Caco-2 (cell line): ENCODE measurements at regions not wholly inside any gene's neighbourhood (a gene's known extent, or its start where the extent isn't known, plus 50 kb on each side); places are given as distances from the start of the nearest gene placed in this dataset.

Experiments used
- BruUV-seq: library from RNA; stranded (reverse); fragments of 400-500 nt; replicated peaks from 2 replicates; lab custom pipeline; 2021; lab: Mats Ljungman, UMichigan
- CTCF ChIA-PET: fragments of 300-600 bp; sonication (Branson Sonifier 250); formaldehyde crosslinking; loops from one replicate; lab custom pipeline; 2022; ENCODE audit warnings: antibody characterized with exemption; lab: Charles Lee
- POLR2A ChIA-PET: fragments of 300-600 bp; sonication (Branson Sonifier 250); formaldehyde crosslinking; loops from one replicate; lab custom pipeline; 2022; ENCODE audit warnings: antibody characterized with exemption; lab: Charles Lee
- DNase-seq, 2 experiments: peaks; one replicate each; pipeline versions ENCODE4 v3.0.0 to v3.0.0-alpha.2; 2020 to 2022
- H3K27me3 ChIP-seq: replicated peaks from 2 replicates; pipeline ENCODE4 v1.6.0; 2011; ENCODE audit warnings: low read length; ENCODE audit not compliant: control insufficient read depth, insufficient read depth
- H3K36me3 ChIP-seq: 2 replicates; pipeline ENCODE4 v1.5.1; 2011; ENCODE audit warnings: low read length; ENCODE audit not compliant: control insufficient read depth, insufficient read depth
- H3K4me1 ChIP-seq: fragments of 250-450 bp; sonication (Bioruptor Pico); 2 replicates; pipeline ENCODE4 v1.5.1; 2020; ENCODE audit warnings: mild to moderate bottlenecking
- H3K4me3 ChIP-seq: 2 replicates; pipeline ENCODE4 v1.5.1; 2011; ENCODE audit warnings: low read depth, mild to moderate bottlenecking, control low read depth, low read length
- H3K9me3 ChIP-seq: fragments of 250-450 bp; sonication (Bioruptor Pico); 2 replicates; pipeline ENCODE4 v1.5.1; 2020; ENCODE audit warnings: mild to moderate bottlenecking, moderate library complexity
- H3K27ac Mint-ChIP-seq: one replicate; pipeline ENCODE4 v1.8.0; 2022; ENCODE audit warnings: mixed read lengths; ENCODE audit not compliant: unreplicated experiment
- H3K27me3 Mint-ChIP-seq: one replicate; pipeline ENCODE4 v1.8.0; 2022; ENCODE audit warnings: mixed read lengths; ENCODE audit not compliant: insufficient read depth, unreplicated experiment
- H3K36me3 Mint-ChIP-seq: one replicate; pipeline ENCODE4 v1.8.0; 2022; ENCODE audit warnings: mild to moderate bottlenecking, mixed read lengths; ENCODE audit not compliant: insufficient read depth, unreplicated experiment
- H3K4me1 Mint-ChIP-seq: one replicate; pipeline ENCODE4 v1.8.0; 2022; ENCODE audit warnings: low read depth, mixed read lengths; ENCODE audit not compliant: unreplicated experiment
- H3K4me3 Mint-ChIP-seq: one replicate; pipeline ENCODE4 v1.8.0; 2022; ENCODE audit warnings: mild to moderate bottlenecking, moderate library complexity, mixed read lengths; ENCODE audit not compliant: unreplicated experiment
- H3K9me3 Mint-ChIP-seq: one replicate; pipeline ENCODE4 v1.8.0; 2022; ENCODE audit warnings: mixed read lengths; ENCODE audit not compliant: unreplicated experiment
- CTCF ChIP-seq, 2 experiments: fragments of 200-600 bp in 1 of 2; IDR thresholded peaks; 1 replicate in 1 of 2; 2 replicates in 1 of 2; pipeline versions ENCODE4 v1.5.1 to v1.8.0; 2011 to 2022; ENCODE audit warnings: antibody characterized with exemption in 1 of 2, control low read depth in 1 of 2, inconsistent platforms in 1 of 2, low read depth in 1 of 2, low read length in 1 of 2, mild to moderate bottlenecking in 1 of 2, moderate library complexity in 1 of 2; ENCODE audit not compliant: insufficient read depth in 1 of 2, severe bottlenecking in 1 of 2, unreplicated experiment in 1 of 2
- intact Hi-C: fragments of 100-400 bp; cut with micrococcal nuclease; formaldehyde crosslinking; loops from one replicate; pipeline ENCODE4 v1.10.0; 2022; ENCODE audit not compliant: unreplicated experiment

- no peaks in the 10 kb centered on the region for H3K27me3 Mint-ChIP-seq
- no peaks in the 10 kb centered on the region for H3K36me3 Mint-ChIP-seq
- intact Hi-C loops: no loop called here
- CTCF ChIA-PET: no interaction called here
- Histone ChIP-seq H3K9me3 (no peaks in the 10 kb centered on the region), H3K4me3 (no peak overlapping the region), H3K27me3 (no peaks in the 10 kb centered on the region), H3K36me3 (no peaks in the 10 kb centered on the region), H3K4me1 (peaks cover 15% of the 10 kb centered on the region)
- POLR2A ChIA-PET: no interaction called here
- peak overlapping the region; percentile 43 for H3K4me3 Mint-ChIP-seq
- peaks cover 10% of the 10 kb centered on the region for H3K9me3 Mint-ChIP-seq
- no TSS peak for BruUV-seq
- peak in 1 of 2 experiments; percentile 25 for DNase-seq
- H3K27ac Mint-ChIP-seq: no peak overlapping the region
- no peak for TF ChIP-seq CTCF (IDR thresholded peaks at IDR 0.05; ENCODE audit: insufficient read depth in 1 of 2, low read depth in 1 of 2, low read length in 1 of 2, severe bottlenecking in 1 of 2, unreplicated experiment in 1 of 2)
- H3K4me1 Mint-ChIP-seq: peaks cover 12% of the 10 kb centered on the region
Observed at GRCh38 chr18:5746844-5747243, 148.5 kb downstream of the TMEM200C start.

GRCh38 chr18:5744659-5745058, 150.7 kb downstream of the TMEM200C start:
- Histone ChIP-seq H3K4me3 (no peak overlapping the region), H3K4me1 (peaks cover 15% of the 10 kb centered on the region), H3K36me3 (no peaks in the 10 kb centered on the region), H3K27me3 (no peaks in the 10 kb centered on the region), H3K9me3 (no peaks in the 10 kb centered on the region)
- no TSS peak for BruUV-seq
- CTCF ChIA-PET: no interaction called here
- Mint-ChIP-seq H3K9me3 (peaks cover 10% of the 10 kb centered on the region), H3K4me1 (peaks cover 12% of the 10 kb centered on the region), H3K36me3 (no peaks in the 10 kb centered on the region), H3K27ac (no peak overlapping the region), H3K27me3 (no peaks in the 10 kb centered on the region), H3K4me3 (no peak overlapping the region)
- no peak for DNase-seq
- POLR2A ChIA-PET: no interaction called here
- intact Hi-C loops: no loop called here
- no peak for TF ChIP-seq CTCF (IDR thresholded peaks at IDR 0.05; ENCODE audit: insufficient read depth in 1 of 2, low read depth in 1 of 2, low read length in 1 of 2, severe bottlenecking in 1 of 2, unreplicated experiment in 1 of 2)

GRCh38 chr18:5738526-5738925, 156.8 kb downstream of the TMEM200C start:
- Mint-ChIP-seq H3K4me1 (no peaks in the 10 kb centered on the region), H3K27ac (no peak overlapping the region), H3K36me3 (no peaks in the 10 kb centered on the region), H3K27me3 (peaks cover 3% of the 10 kb centered on the region), H3K4me3 (no peak overlapping the region), H3K9me3 (peaks cover 3% of the 10 kb centered on the region)
- Histone ChIP-seq H3K36me3 (no peaks in the 10 kb centered on the region), H3K4me1 (no peaks in the 10 kb centered on the region), H3K4me3 (no peak overlapping the region), H3K27me3 (no peaks in the 10 kb centered on the region), H3K9me3 (no peaks in the 10 kb centered on the region)
- BruUV-seq: no TSS peak
- intact Hi-C loops: no loop called here
- POLR2A ChIA-PET: no interaction called here
- no peak for DNase-seq
- CTCF ChIA-PET: no interaction called here
- TF ChIP-seq CTCF (IDR thresholded peaks at IDR 0.05; ENCODE audit: insufficient read depth in 1 of 2, low read depth in 1 of 2, low read length in 1 of 2, severe bottlenecking in 1 of 2, unreplicated experiment in 1 of 2): no peak
